H9 (cell line): ENCODE measurements at regions not wholly inside any gene's neighbourhood (a gene's known extent, or its start where the extent isn't known, plus 50 kb on each side); places are given as distances from the start of the nearest gene placed in this dataset.

Source experiments
- DNase-seq: peaks from one replicate; pipeline ENCODE4 v3.0.0-alpha.2; 2017
- H2AFZ ChIP-seq: one replicate; pipeline ENCODE4 v1.6.1; 2013; ENCODE audit warnings: mild to moderate bottlenecking, low read length, control low read depth, moderate library complexity
- H2AK5ac ChIP-seq: 2 replicates; pipeline ENCODE4 v1.6.1; 2013; ENCODE audit warnings: low read length, control low read depth, mixed read lengths; ENCODE audit not compliant: insufficient read length
- H2BK120ac ChIP-seq: one replicate; pipeline ENCODE4 v1.6.1; 2013; ENCODE audit warnings: low read depth, mild to moderate bottlenecking, low read length, control low read depth, inconsistent platforms; ENCODE audit not compliant: poor library complexity, severe bottlenecking
- H2BK12ac ChIP-seq: 2 replicates; pipeline ENCODE4 v1.6.1; 2013; ENCODE audit warnings: low read length, control low read depth, mixed read lengths, low read depth; ENCODE audit not compliant: insufficient read length
- H2BK15ac ChIP-seq: 2 replicates; pipeline ENCODE4 v1.6.1; 2013; ENCODE audit warnings: low read depth, low read length, control low read depth
- H2BK20ac ChIP-seq: one replicate; pipeline ENCODE4 v1.6.1; 2013; ENCODE audit warnings: low read depth, mild to moderate bottlenecking, low read length, control low read depth, inconsistent platforms; ENCODE audit not compliant: poor library complexity, severe bottlenecking
- H2BK5ac ChIP-seq: 2 replicates; pipeline ENCODE4 v1.6.1; 2013; ENCODE audit warnings: low read length, control low read depth, mixed read lengths; ENCODE audit not compliant: insufficient read length
- H3K14ac ChIP-seq: 2 replicates; pipeline ENCODE4 v1.6.1; 2013; ENCODE audit warnings: low read length, control low read depth; ENCODE audit not compliant: insufficient read depth
- H3K18ac ChIP-seq: 2 replicates; pipeline ENCODE4 v1.6.1; 2013; ENCODE audit warnings: low read depth, mild to moderate bottlenecking, mixed read lengths, low read length, control low read depth; ENCODE audit not compliant: insufficient read length
- H3K23ac ChIP-seq: 2 replicates; pipeline ENCODE4 v1.6.1; 2013; ENCODE audit warnings: low read length, control low read depth, mixed read lengths, low read depth; ENCODE audit not compliant: insufficient read length
- H3K23me2 ChIP-seq: 2 replicates; pipeline ENCODE4 v1.6.1; 2013; ENCODE audit warnings: low read depth, mild to moderate bottlenecking, mixed read lengths, low read length, control low read depth; ENCODE audit not compliant: insufficient read length, poor library complexity, severe bottlenecking
- H3K27ac ChIP-seq: 2 replicates; pipeline ENCODE4 v1.5.1; 2013; ENCODE audit warnings: low read length, control low read depth, mixed read lengths, low read depth; ENCODE audit not compliant: insufficient read length
- H3K27me3 ChIP-seq: 2 replicates; pipeline ENCODE4 v1.6.1; 2013; ENCODE audit warnings: low read length, control low read depth, inconsistent platforms; ENCODE audit not compliant: insufficient read depth
- H3K4ac ChIP-seq: 2 replicates; pipeline ENCODE4 v1.6.1; 2013; ENCODE audit warnings: low read depth, mild to moderate bottlenecking, control low read depth, inconsistent platforms, low read length, moderate library complexity
- H3K4me1 ChIP-seq: 2 replicates; pipeline ENCODE4 v1.6.1; 2013; ENCODE audit warnings: low read length, control low read depth, inconsistent platforms; ENCODE audit not compliant: insufficient read depth
- H3K4me2 ChIP-seq: 2 replicates; pipeline ENCODE4 v1.6.1; 2013; ENCODE audit warnings: low read length, control low read depth, mixed read lengths; ENCODE audit not compliant: insufficient read length, insufficient read depth
- H3K56ac ChIP-seq: 2 replicates; pipeline ENCODE4 v1.6.1; 2013; ENCODE audit warnings: low read depth, mild to moderate bottlenecking, mixed read lengths, low read length, control low read depth; ENCODE audit not compliant: insufficient read length
- H3K79me1 ChIP-seq: 2 replicates; pipeline ENCODE4 v1.6.1; 2013; ENCODE audit warnings: low read depth, mild to moderate bottlenecking, moderate library complexity, low read length, control low read depth, inconsistent platforms; ENCODE audit not compliant: insufficient read depth, poor library complexity, severe bottlenecking
- H3K79me2 ChIP-seq: 2 replicates; pipeline ENCODE4 v1.6.1; 2013; ENCODE audit warnings: low read length, control low read depth, inconsistent platforms; ENCODE audit not compliant: insufficient read depth
- H3K9ac ChIP-seq: 2 replicates; pipeline ENCODE4 v1.6.1; 2013; ENCODE audit warnings: low read length, control low read depth, mixed read lengths; ENCODE audit not compliant: insufficient read length; ENCODE audit errors: extremely low read depth
- H3K9me3 ChIP-seq: one replicate; pipeline ENCODE4 v1.6.1; 2013; ENCODE audit warnings: low read depth, low read length, inconsistent platforms; ENCODE audit not compliant: control insufficient read depth
- H3T11ph ChIP-seq: one replicate; pipeline ENCODE4 v1.6.1; 2013; ENCODE audit warnings: mild to moderate bottlenecking, low read length, control low read depth, inconsistent platforms
- H4K20me1 ChIP-seq: one replicate; pipeline ENCODE4 v1.6.1; 2013; ENCODE audit not compliant: control insufficient read depth, insufficient read length, insufficient read depth
- H4K5ac ChIP-seq: 2 replicates; pipeline ENCODE4 v1.6.1; 2013; ENCODE audit warnings: low read depth, mild to moderate bottlenecking, mixed read lengths, low read length, control low read depth; ENCODE audit not compliant: insufficient read length
- H4K8ac ChIP-seq: replicated peaks from 2 replicates; pipeline ENCODE4 v1.6.1; 2013; ENCODE audit warnings: low read length, control low read depth, mixed read lengths, low read depth; ENCODE audit not compliant: insufficient read length
- H4K91ac ChIP-seq: 2 replicates; pipeline ENCODE4 v1.6.1; 2013; ENCODE audit warnings: low read depth, mild to moderate bottlenecking, moderate library complexity, mixed read lengths, low read length, control low read depth; ENCODE audit not compliant: insufficient read length
- H3K27ac Mint-ChIP-seq, 3 experiments: 2 replicates in 2 of 3; 3 replicates in 1 of 3; pipeline ENCODE4 v1.8.0; 2020 to 2021; ENCODE audit warnings: mixed read lengths in 3 of 3, mild to moderate bottlenecking in 1 of 3, moderate library complexity in 1 of 3
- H3K27me3 Mint-ChIP-seq: 2 replicates; pipeline ENCODE4 v1.8.0; 2021; ENCODE audit warnings: low read depth, mild to moderate bottlenecking, moderate library complexity, mixed read lengths
- H3K36me3 Mint-ChIP-seq, 3 experiments: 2 replicates in 2 of 3; 3 replicates in 1 of 3; pipeline ENCODE4 v1.8.0; 2020 to 2021; ENCODE audit warnings: low read depth in 3 of 3, mixed read lengths in 3 of 3; ENCODE audit not compliant: insufficient read depth in 1 of 3
- H3K4me1 Mint-ChIP-seq, 2 experiments: 2 replicates each; pipeline ENCODE4 v1.8.0; 2020; ENCODE audit warnings: mixed read lengths in 2 of 2
- H3K4me3 Mint-ChIP-seq, 2 experiments: 2 replicates in 1 of 2; 3 replicates in 1 of 2; pipeline ENCODE4 v1.8.0; 2020 to 2021; ENCODE audit warnings: mild to moderate bottlenecking in 2 of 2, mixed read lengths in 2 of 2, moderate library complexity in 1 of 2
- H3K9me3 Mint-ChIP-seq, 2 experiments: 2 replicates in 1 of 2; 3 replicates in 1 of 2; pipeline ENCODE4 v1.8.0; 2020; ENCODE audit warnings: mild to moderate bottlenecking in 2 of 2, mixed read lengths in 2 of 2, moderate library complexity in 1 of 2
- CTCF ChIP-seq: fragments of 200-600 bp; sonication (generic); conservative IDR thresholded peaks from 3 replicates; pipeline ENCODE4 v1.8.0; 2021; ENCODE audit warnings: antibody characterized with exemption, mild to moderate bottlenecking
- WGBS: extraction: QIAGEN DNeasy Blood & Tissue Kit; methylation state at CpG from one replicate; pipeline ENCODE4 v1.1.7; 2013; ENCODE audit warnings: missing lambda C conversion rate, low lambda C conversion rate, mixed read lengths; ENCODE audit not compliant: insufficient read length; ENCODE audit errors: extremely low coverage; 5-methylcytosine and 5-hydroxymethylcytosine counted together

DNA sequence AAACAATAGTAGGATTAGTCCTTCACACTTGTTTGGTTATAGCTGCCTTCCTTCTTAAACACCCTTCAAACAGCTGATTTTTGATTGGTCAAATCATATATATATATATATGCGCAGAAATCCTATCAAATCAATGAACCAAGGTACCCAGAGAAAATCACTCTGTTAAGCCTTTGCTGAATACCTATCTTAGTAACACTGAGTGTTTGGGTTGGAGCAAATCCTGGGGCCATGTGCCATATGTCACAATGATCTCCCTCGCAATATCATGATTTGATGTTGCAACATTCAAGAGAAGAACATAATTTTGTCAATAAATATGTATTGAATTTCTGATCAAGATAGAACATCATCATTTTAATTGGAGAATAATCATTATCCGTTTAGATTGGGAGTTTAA is 795.6 kb downstream of the REEP3 start:
- Histone ChIP-seq H3K27me3 (no peaks in the 10 kb centered on the region), H3K4me1 (no peaks in the 10 kb centered on the region), H4K8ac (no peak overlapping the region), H3T11ph (no peak overlapping the region), H4K5ac (no peak overlapping the region), H3K79me1 (no peaks in the 10 kb centered on the region), H2BK15ac (no peak overlapping the region), H3K27ac (no peak overlapping the region), H2BK120ac (no peak overlapping the region), H3K79me2 (no peaks in the 10 kb centered on the region), H3K18ac (no peak overlapping the region), H3K9ac (no peak overlapping the region), H3K56ac (no peak overlapping the region), H3K23ac (no peak overlapping the region), H3K9me3 (no peaks in the 10 kb centered on the region), H2BK12ac (no peak overlapping the region), H3K4ac (no peak overlapping the region), H3K14ac (no peak overlapping the region), H2AFZ (no peak overlapping the region), H2BK5ac (no peak overlapping the region), H2BK20ac (no peak overlapping the region), H2AK5ac (no peak overlapping the region), H4K20me1 (no peaks in the 10 kb centered on the region), H3K4me2 (no peak overlapping the region), H3K23me2 (no peaks in the 10 kb centered on the region), H4K91ac (no peak overlapping the region)
- TF ChIP-seq CTCF = no peak
- H3K27ac Mint-ChIP-seq = no peak overlapping the region
- DNase-seq = no peak
- H3K27me3 Mint-ChIP-seq = no peaks in the 10 kb centered on the region
- WGBS = no CpG with 5 or more reads among the region's 3 CpGs
- no peaks in the 10 kb centered on the region for H3K4me1 Mint-ChIP-seq
- H3K9me3 Mint-ChIP-seq = no peaks in the 10 kb centered on the region
- H3K4me3 Mint-ChIP-seq = no peak overlapping the region
- H3K36me3 Mint-ChIP-seq = no peaks in the 10 kb centered on the region
